ENCODE measurements at regions not wholly inside any gene's neighbourhood (a gene's known extent, or its start where the extent isn't known, plus 50 kb on each side); places are given as distances from the start of the nearest gene placed in this dataset.

GRCh38 chr5:21094619-21095018 is 1106.6 kb upstream of the CDH18 start:
- no peak for TF ChIP-seq TAF1 (IDR thresholded peaks at IDR 0.05; ENCODE audit: low read depth, low read length)
- no peak for TF ChIP-seq POLR2AphosphoS5 (IDR thresholded peaks at IDR 0.05; ENCODE audit: low read depth, low read length)
- no peak for TF ChIP-seq POLR2A (IDR thresholded peaks at IDR 0.05; ENCODE audit: low read depth, low read length)
- no peak for TF ChIP-seq SPI1 (IDR thresholded peaks at IDR 0.05; ENCODE audit: low read depth, low read length)
- no peak for TF ChIP-seq PAX5 (IDR thresholded peaks at IDR 0.05; ENCODE audit: insufficient read depth, low read length, severe bottlenecking)

Data from GM12891 (cell line).